ENCODE measurements at regions not wholly inside any gene's neighbourhood (a gene's known extent, or its start where the extent isn't known, plus 50 kb on each side); places are given as distances from the start of the nearest gene placed in this dataset.

DNA sequence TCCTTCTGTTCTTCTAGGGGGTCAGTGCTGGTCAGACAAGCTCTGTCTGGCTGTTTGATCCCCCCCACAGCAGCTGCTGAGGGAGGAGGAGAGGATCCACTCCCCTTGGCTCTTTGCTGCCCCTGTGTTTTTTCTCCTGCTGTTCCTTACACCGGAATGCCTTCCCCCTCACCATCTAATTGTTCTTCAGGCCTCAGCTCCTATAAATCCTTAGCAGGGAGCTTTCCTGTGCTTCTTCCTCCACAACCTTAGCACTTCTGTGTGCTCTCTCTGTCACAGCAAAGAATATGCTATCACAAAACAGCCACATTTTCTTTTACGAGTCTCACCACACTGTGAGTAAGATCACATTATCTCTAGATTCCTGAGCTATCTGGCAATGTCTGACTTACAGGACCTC, 196.6 kb downstream of the OTOR start:
- ChIA-PET CTCF (interaction anchor here (3.2 kb wide), 1 partner anchor 12 kb away, joined by 11 read pairs; no protein-coding TSS in a partner anchor), POLR2A (no interaction called here)
- TF ChIP-seq, protein P1, sequence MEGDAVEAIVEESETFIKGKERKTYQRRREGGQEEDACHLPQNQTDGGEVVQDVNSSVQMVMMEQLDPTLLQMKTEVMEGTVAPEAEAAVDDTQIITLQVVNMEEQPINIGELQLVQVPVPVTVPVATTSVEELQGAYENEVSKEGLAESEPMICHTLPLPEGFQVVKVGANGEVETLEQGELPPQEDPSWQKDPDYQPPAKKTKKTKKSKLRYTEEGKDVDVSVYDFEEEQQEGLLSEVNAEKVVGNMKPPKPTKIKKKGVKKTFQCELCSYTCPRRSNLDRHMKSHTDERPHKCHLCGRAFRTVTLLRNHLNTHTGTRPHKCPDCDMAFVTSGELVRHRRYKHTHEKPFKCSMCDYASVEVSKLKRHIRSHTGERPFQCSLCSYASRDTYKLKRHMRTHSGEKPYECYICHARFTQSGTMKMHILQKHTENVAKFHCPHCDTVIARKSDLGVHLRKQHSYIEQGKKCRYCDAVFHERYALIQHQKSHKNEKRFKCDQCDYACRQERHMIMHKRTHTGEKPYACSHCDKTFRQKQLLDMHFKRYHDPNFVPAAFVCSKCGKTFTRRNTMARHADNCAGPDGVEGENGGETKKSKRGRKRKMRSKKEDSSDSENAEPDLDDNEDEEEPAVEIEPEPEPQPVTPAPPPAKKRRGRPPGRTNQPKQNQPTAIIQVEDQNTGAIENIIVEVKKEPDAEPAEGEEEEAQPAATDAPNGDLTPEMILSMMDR (IDR thresholded peaks at IDR 0.05; ENCODE audit: control extremely low read depth, extremely low read depth, low read depth, missing control alignments), result no peak
- no peak for DNase-seq (ENCODE audit: extremely low spot score)

DNA sequence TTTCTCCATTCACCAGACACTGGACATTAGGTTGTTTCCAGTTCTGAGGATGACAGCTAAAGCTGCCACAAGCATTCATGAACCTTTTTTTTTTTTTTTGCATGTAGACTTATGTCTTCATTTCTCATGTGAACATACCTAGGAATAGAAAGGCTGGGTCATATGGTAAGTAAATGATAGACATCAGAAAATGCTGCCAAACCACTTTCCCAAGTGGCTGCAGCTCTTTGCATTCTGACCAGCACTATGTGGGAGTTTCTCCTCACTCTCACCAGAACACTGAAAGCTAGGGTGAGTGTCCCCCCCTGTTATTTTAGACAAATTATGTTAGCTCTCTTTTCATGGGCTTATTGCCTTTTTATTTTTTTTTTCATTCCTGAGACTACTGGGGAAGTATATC, 197.5 kb downstream of the OTOR start:
- ChIA-PET POLR2A (no interaction called here), CTCF (no interaction called here)
- DNase-seq (ENCODE audit: extremely low spot score), result no peak
- TF ChIP-seq, protein P1 (IDR thresholded peaks at IDR 0.05; ENCODE audit: control extremely low read depth, extremely low read depth, low read depth, missing control alignments), result no peak

DNA sequence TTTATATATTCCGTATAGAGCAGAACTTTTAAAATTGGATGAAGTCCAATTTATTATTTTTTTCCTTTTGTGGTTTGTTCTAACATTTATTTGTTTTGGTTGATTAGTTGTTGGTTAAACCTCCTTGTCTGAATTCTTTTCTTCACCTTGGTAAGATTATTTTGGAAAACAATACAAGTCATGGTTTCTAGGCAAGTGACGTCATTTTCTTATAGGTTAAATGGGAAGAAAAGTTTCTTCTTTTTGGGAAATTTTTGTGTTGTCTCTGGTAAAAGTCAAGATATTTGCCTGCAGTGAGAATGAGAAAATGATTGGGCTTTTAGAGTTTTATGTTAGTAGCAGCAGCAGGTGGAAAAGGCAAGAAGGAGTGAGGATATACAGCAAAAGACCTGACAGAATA, 197.9 kb downstream of the OTOR start:
- TF ChIP-seq, protein P1 (IDR thresholded peaks at IDR 0.05; ENCODE audit: control extremely low read depth, extremely low read depth, low read depth, missing control alignments), result no peak
- POLR2A ChIA-PET, result no interaction called here
- no peak for DNase-seq (ENCODE audit: extremely low spot score)
- CTCF ChIA-PET, result no interaction called here

DNA sequence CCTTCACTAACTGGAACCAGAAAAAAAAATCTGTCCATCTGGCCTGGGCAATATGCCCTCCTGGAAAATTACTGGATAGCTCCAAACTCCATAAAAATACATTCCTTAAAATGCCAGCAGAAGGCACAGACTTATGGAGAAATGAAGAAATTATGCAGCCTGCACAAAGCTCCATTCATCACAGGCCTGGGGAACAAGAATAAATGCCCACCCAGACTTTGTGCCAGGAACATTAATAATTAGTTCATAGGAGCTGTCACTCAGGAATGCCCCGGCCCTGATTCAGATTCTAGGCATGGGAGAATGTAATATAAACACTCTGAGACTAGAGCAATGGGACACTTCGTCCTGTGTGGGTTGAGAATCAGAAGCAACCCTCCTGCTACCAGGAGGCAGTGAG, 199.3 kb downstream of the OTOR start:
- POLR2A ChIA-PET, result no interaction called here
- TF ChIP-seq, protein P1 (IDR thresholded peaks at IDR 0.05; ENCODE audit: control extremely low read depth, extremely low read depth, low read depth, missing control alignments), result no peak
- CTCF ChIA-PET, result no interaction called here
- no peak for DNase-seq (ENCODE audit: extremely low spot score)

DNA sequence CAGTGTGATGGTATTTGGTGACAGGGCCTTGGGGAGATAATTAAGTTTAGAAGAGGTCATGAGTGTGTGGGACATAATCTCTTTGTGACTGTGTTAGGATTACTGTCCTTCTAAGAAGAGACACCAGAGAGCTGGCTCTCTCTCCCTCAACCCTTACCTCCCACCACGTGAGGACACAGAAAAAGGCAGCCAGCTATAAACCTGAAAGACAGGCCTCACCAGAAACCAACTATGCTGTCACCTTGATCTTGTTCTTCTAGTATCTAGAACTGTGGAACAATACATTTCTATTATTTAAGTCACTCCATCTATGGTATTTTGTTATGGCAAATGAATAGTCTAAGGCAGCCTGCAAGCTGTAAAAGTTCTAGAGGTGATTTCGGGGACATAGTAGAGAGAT, 203.7 kb downstream of the OTOR start:
- POLR2A ChIA-PET, result no interaction called here
- no peak for DNase-seq (ENCODE audit: extremely low spot score)
- CTCF ChIA-PET, result interaction anchor here (1.4 to 1.9 kb wide), 2 partner anchors 10 to 26 kb away, joined by 5 to 9 read pairs; no protein-coding TSS in a partner anchor
- TF ChIP-seq, protein P1 (IDR thresholded peaks at IDR 0.05; ENCODE audit: control extremely low read depth, extremely low read depth, low read depth, missing control alignments), result no peak

DNA sequence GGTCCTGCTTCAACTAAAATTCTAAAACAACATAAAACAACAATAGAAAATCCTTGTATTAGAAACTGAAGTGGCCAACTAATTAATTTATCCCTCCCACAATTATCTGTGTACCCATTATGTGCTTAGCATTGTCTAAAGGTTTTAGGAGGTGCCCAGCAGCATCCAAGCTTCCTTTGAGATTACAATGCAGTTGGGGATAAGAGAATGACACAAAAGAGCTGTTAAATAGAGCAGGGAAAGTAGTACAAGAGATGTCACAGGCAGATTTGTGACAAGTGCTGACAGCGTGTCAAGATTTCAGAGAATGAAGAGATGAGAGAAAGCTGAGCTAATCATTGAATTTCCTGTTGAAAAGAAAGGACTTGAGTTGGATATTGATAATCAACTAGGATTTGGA, 204.8 kb downstream of the OTOR start:
- CTCF ChIA-PET, result interaction anchor here (1.9 kb wide), 1 partner anchor 11 kb away, joined by 9 read pairs; no protein-coding TSS in a partner anchor
- TF ChIP-seq, protein P1 (IDR thresholded peaks at IDR 0.05; ENCODE audit: control extremely low read depth, extremely low read depth, low read depth, missing control alignments), result no peak
- POLR2A ChIA-PET, result no interaction called here
- no peak for DNase-seq (ENCODE audit: extremely low spot score)

DNA sequence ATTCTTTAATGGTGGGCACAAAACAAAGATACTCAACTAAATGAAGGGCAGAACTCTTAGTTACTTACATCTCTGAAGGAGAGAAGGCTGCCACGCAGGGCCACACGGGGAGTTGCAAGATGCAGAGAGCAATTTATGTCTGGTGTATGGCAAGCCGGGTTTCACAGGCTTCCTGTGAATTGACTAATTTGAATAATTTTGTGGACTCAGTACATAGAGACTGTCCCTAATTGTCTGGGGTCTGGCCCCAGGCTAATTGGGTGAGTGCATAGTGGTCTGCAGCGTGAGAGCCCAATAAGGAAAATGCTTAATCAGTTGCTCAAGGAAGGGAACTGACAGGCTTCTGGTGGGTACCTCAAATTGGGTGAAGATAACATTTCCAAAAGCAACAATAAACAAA, 205.7 kb downstream of the OTOR start:
- no peak for DNase-seq (ENCODE audit: extremely low spot score)
- ChIA-PET CTCF (interaction anchor here (1.9 kb wide), 1 partner anchor 12 kb away, joined by 9 read pairs; no protein-coding TSS in a partner anchor), POLR2A (no interaction called here)
- TF ChIP-seq, protein P1 (IDR thresholded peaks at IDR 0.05; ENCODE audit: control extremely low read depth, extremely low read depth, low read depth, missing control alignments), result no peak

All from GM10248 (cell line).